Esophagus squamous epithelium (tissue), 4 donors: ENCODE measurements at regions not wholly inside any gene's neighbourhood (a gene's known extent, or its start where the extent isn't known, plus 50 kb on each side); places are given as distances from the start of the nearest gene placed in this dataset.

Experiments
- POLR2A ChIP-seq, 4 donors: fragments of 450-650 bp; IDR thresholded peaks; one replicate each; pipeline ENCODE4 v1.6.1; 2017; ENCODE audit warnings: antibody characterized with exemption in 4 of 4, mild to moderate bottlenecking in 4 of 4, moderate library complexity in 3 of 4
- TF ChIP-seq, protein P1 (sequence below), 6 experiments: fragments of 450-650 bp in 4 of 6; fragments of 200-600 bp in 2 of 6; sonication (generic) in 2 of 6; IDR thresholded peaks; one replicate each; pipeline ENCODE4 v1.5.1; 2016 to 2019; ENCODE audit warnings: antibody characterized with exemption in 6 of 6, mild to moderate bottlenecking in 4 of 6, moderate library complexity in 4 of 6

GRCh38 chr9:109868207-109868606 is 88.2 kb downstream of the PALM2AKAP2 start:
- TF ChIP-seq, protein P1, sequence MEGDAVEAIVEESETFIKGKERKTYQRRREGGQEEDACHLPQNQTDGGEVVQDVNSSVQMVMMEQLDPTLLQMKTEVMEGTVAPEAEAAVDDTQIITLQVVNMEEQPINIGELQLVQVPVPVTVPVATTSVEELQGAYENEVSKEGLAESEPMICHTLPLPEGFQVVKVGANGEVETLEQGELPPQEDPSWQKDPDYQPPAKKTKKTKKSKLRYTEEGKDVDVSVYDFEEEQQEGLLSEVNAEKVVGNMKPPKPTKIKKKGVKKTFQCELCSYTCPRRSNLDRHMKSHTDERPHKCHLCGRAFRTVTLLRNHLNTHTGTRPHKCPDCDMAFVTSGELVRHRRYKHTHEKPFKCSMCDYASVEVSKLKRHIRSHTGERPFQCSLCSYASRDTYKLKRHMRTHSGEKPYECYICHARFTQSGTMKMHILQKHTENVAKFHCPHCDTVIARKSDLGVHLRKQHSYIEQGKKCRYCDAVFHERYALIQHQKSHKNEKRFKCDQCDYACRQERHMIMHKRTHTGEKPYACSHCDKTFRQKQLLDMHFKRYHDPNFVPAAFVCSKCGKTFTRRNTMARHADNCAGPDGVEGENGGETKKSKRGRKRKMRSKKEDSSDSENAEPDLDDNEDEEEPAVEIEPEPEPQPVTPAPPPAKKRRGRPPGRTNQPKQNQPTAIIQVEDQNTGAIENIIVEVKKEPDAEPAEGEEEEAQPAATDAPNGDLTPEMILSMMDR (IDR thresholded peaks at IDR 0.05): no peak
- no peak for TF ChIP-seq POLR2A (IDR thresholded peaks at IDR 0.05)
